ENCODE measurements at regions not wholly inside any gene's neighbourhood (a gene's known extent, or its start where the extent isn't known, plus 50 kb on each side); places are given as distances from the start of the nearest gene placed in this dataset.

- TF ChIP-seq EP300 (IDR thresholded peaks at IDR 0.05; ENCODE audit: borderline replicate concordance) (no peak), RAD21 (IDR thresholded peaks at IDR 0.05; ENCODE audit: low read depth) (no peak), CEBPB (IDR thresholded peaks at IDR 0.05) (no peak), TCF12 (IDR thresholded peaks at IDR 0.05; ENCODE audit: low read depth) (no peak)
These were observed 366.9 kb upstream of the HNRNPA3 start for GRCh38 chr2:176845718-176846117.
